ENCODE measurements at regions not wholly inside any gene's neighbourhood (a gene's known extent, or its start where the extent isn't known, plus 50 kb on each side); places are given as distances from the start of the nearest gene placed in this dataset.

DNA sequence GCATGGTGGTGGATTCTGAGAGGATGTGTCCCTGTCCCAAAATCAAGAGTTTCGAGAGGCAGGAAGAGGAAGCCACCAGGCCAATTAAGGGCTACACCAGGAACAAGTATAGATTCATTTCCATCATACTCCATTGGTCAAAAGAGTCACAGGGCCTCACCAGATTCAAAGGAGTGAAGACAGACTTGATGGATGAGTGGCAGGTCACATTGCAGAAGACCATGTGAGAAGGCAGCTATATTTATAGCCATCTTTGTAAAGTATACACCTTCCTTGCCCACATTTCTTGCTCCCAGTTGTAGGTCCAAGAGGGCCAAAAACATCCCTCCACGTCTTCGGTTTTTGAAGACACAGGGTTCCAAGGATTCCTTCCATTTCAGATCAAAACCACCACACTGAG is 406.0 kb downstream of the BCOR start:
- Histone ChIP-seq H4K20me1 (replicated peaks; ENCODE audit: control insufficient read depth, insufficient read depth, low read length) (no peaks in the 10 kb centered on the region), H3K4me1 (replicated peaks in 1 of 2; ENCODE audit: control insufficient read depth in 2 of 2, insufficient read depth in 2 of 2, low read length in 2 of 2) (peaks cover 17 to 24% of the 10 kb centered on the region in 2 experiments; a peak in 4 of 5 replicates), H3K79me2 (ENCODE audit: control insufficient read depth, insufficient read depth, low read length) (no peaks in the 10 kb centered on the region), H3K27ac (ENCODE audit: extremely low read depth, low read depth, low read length) (no peak overlapping the region), H3K9me1 (ENCODE audit: control insufficient read depth, insufficient read depth, low read length) (no peaks in the 10 kb centered on the region), H2AFZ (ENCODE audit: low read depth, low read length) (no peak overlapping the region), H3K4me3 (no peak overlapping the region), H3K36me3 (ENCODE audit: control insufficient read depth, insufficient read depth, low read length) (no peaks in the 10 kb centered on the region), H3K4me2 (ENCODE audit: insufficient read depth, low read length) (no peak overlapping the region), H3K9ac (ENCODE audit: insufficient read depth in 1 of 2, low read depth in 2 of 2, low read length in 2 of 2) (no peak overlapping the region), H3K27me3 (ENCODE audit: control insufficient read depth in 2 of 2, insufficient read depth in 2 of 2, low read length in 2 of 2) (no peaks in the 10 kb centered on the region), H3K9me3 (replicated peaks; ENCODE audit: control insufficient read depth, insufficient read depth, low read depth, low read length) (no peaks in the 10 kb centered on the region)
- no peak for ATAC-seq
- BruUV-seq (replicated peaks), result no TSS peak
- 43% methylated on average over 3 of the region's 3 CpGs for WGBS (ENCODE audit: insufficient coverage, low coverage, missing lambda C conversion rate)
- POLR2A ChIA-PET, result no interaction called here
- CTCF ChIA-PET (ENCODE audit: low intra/inter-chr PET ratio), result no interaction called here
- DNase-seq (ENCODE audit: extremely low read depth in 1 of 4, low spot score in 3 of 4), result no peak
- in situ Hi-C loops (cut with MboI), result no loop called here
- intact Hi-C loops (cut with micrococcal nuclease), result no loop called here
- FAIRE-seq, result no peak
- TF ChIP-seq ZNF695 (CRISPR knock-in tag; IDR thresholded peaks at IDR 0.05) (no peak), GTF3C2 (IDR thresholded peaks at IDR 0.05; ENCODE audit: borderline replicate concordance, extremely low read depth, insufficient read length) (no peak), USF2 (CRISPR knock-in tag; IDR thresholded peaks at IDR 0.05) (no peak), FUS (optimal IDR thresholded peaks at IDR 0.05; ENCODE audit: low read depth, low read length) (no peak), HEY1 (CRISPR knock-in tag; IDR thresholded peaks at IDR 0.05; ENCODE audit: borderline replicate concordance) (no peak), HMBOX1 (IDR thresholded peaks at IDR 0.05) (no peak), ZNF311 (CRISPR knock-in tag; IDR thresholded peaks at IDR 0.05) (no peak), ZNF12 (CRISPR knock-in tag; IDR thresholded peaks at IDR 0.05) (no peak), HES1 (IDR thresholded peaks at IDR 0.05; ENCODE audit: low read depth) (no peak), FOXK2 (conservative IDR thresholded peaks at IDR 0.05 in 1 of 2, IDR thresholded peaks at IDR 0.05 in 1 of 2; ENCODE audit: low read depth in 2 of 2) (no peak), TCF3 (CRISPR knock-in tag; IDR thresholded peaks at IDR 0.05) (no peak), GMEB1 (CRISPR knock-in tag; IDR thresholded peaks at IDR 0.05) (no peak)
